ENCODE measurements at regions not wholly inside any gene's neighbourhood (a gene's known extent, or its start where the extent isn't known, plus 50 kb on each side); places are given as distances from the start of the nearest gene placed in this dataset.

GRCh38 chr12:19779395-19780056 is 340.2 kb downstream of the AEBP2 start:
- H3K27ac Mint-ChIP-seq: no peak overlapping the region
- intact Hi-C loops (cut with DNase I, micrococcal nuclease): no loop called here
- H3K9me3 Mint-ChIP-seq: peaks cover 5% of the 10 kb centered on the region
- no peak overlapping the region for H3K4me3 Mint-ChIP-seq
- DNase-seq (no peak), ATAC-seq (ENCODE audit: poor library complexity) (no peak)
- no peaks in the 10 kb centered on the region for H3K27me3 ChIP-seq (ENCODE audit: control insufficient read depth in 1 of 2, insufficient read depth in 2 of 2, low read length in 2 of 2)
- H3K4me1 Mint-ChIP-seq (ENCODE audit: low read depth): no peaks in the 10 kb centered on the region
- H3K9me3 ChIP-seq (ENCODE audit: control insufficient read depth in 1 of 2, insufficient read depth in 1 of 2, low read length in 2 of 2): peaks cover 0 to 26% of the 10 kb centered on the region in 2 experiments
- POLR2A ChIA-PET: no interaction called here
- no peaks in the 10 kb centered on the region for H3K4me1 ChIP-seq (ENCODE audit: insufficient read depth, low read length)
- no peak overlapping the region for H3K27ac ChIP-seq (ENCODE audit: low read depth in 1 of 2, low read length in 2 of 2)
- TF ChIP-seq CTCF (IDR thresholded peaks at IDR 0.05): no peak
- no peaks in the 10 kb centered on the region for H3K36me3 ChIP-seq (ENCODE audit: insufficient read depth, low read length)
- CTCF ChIA-PET: no interaction called here
- H3K4me3 ChIP-seq (ENCODE audit: low read length): no peak overlapping the region
- no peaks in the 10 kb centered on the region for H3K36me3 Mint-ChIP-seq (ENCODE audit: low read depth)
- H3K27me3 Mint-ChIP-seq: no peaks in the 10 kb centered on the region

GRCh38 chr12:19780460-19780859 is 341.2 kb downstream of the AEBP2 start:
- no peak overlapping the region for H3K4me3 ChIP-seq (ENCODE audit: low read length)
- H3K36me3 Mint-ChIP-seq (ENCODE audit: low read depth): no peaks in the 10 kb centered on the region
- no peaks in the 10 kb centered on the region for H3K27me3 ChIP-seq (ENCODE audit: control insufficient read depth in 1 of 2, insufficient read depth in 2 of 2, low read length in 2 of 2)
- no peaks in the 10 kb centered on the region for H3K36me3 ChIP-seq (ENCODE audit: insufficient read depth, low read length)
- H3K9me3 ChIP-seq (ENCODE audit: control insufficient read depth in 1 of 2, insufficient read depth in 1 of 2, low read length in 2 of 2): peaks cover 0 to 21% of the 10 kb centered on the region in 2 experiments
- ATAC-seq (ENCODE audit: poor library complexity) (no peak), DNase-seq (no peak)
- TF ChIP-seq CTCF (IDR thresholded peaks at IDR 0.05): no peak
- intact Hi-C loops (cut with DNase I, micrococcal nuclease): no loop called here
- no peak overlapping the region for H3K27ac Mint-ChIP-seq
- peaks cover 8% of the 10 kb centered on the region for H3K9me3 Mint-ChIP-seq
- no peak overlapping the region for H3K27ac ChIP-seq (ENCODE audit: low read depth in 1 of 2, low read length in 2 of 2)
- CTCF ChIA-PET: no interaction called here
- H3K27me3 Mint-ChIP-seq: no peaks in the 10 kb centered on the region
- no peak overlapping the region for H3K4me3 Mint-ChIP-seq
- POLR2A ChIA-PET: no interaction called here
- H3K4me1 Mint-ChIP-seq (ENCODE audit: low read depth): no peaks in the 10 kb centered on the region
- H3K4me1 ChIP-seq (ENCODE audit: insufficient read depth, low read length): no peaks in the 10 kb centered on the region

- intact Hi-C loops (cut with DNase I, micrococcal nuclease): no loop called here
- H3K4me1 Mint-ChIP-seq (ENCODE audit: low read depth): no peaks in the 10 kb centered on the region
- no peaks in the 10 kb centered on the region for H3K27me3 ChIP-seq (ENCODE audit: control insufficient read depth in 1 of 2, insufficient read depth in 2 of 2, low read length in 2 of 2)
- H3K9me3 ChIP-seq (ENCODE audit: control insufficient read depth in 1 of 2, insufficient read depth in 1 of 2, low read length in 2 of 2): peaks cover 0 to 14% of the 10 kb centered on the region in 2 experiments
- no peak overlapping the region for H3K27ac ChIP-seq (ENCODE audit: low read depth in 1 of 2, low read length in 2 of 2)
- H3K36me3 ChIP-seq (ENCODE audit: insufficient read depth, low read length): no peaks in the 10 kb centered on the region
- H3K4me1 ChIP-seq (ENCODE audit: insufficient read depth, low read length): no peaks in the 10 kb centered on the region
- no peak overlapping the region for H3K4me3 ChIP-seq (ENCODE audit: low read length)
- ChIA-PET CTCF (no interaction called here), POLR2A (no interaction called here)
- TF ChIP-seq CTCF (IDR thresholded peaks at IDR 0.05): no peak
- no peak overlapping the region for H3K27ac Mint-ChIP-seq
- no peak for ATAC-seq (ENCODE audit: poor library complexity)
- no peak for DNase-seq
- peaks cover 14% of the 10 kb centered on the region for H3K9me3 Mint-ChIP-seq
- no peaks in the 10 kb centered on the region for H3K27me3 Mint-ChIP-seq
- H3K36me3 Mint-ChIP-seq (ENCODE audit: low read depth): no peaks in the 10 kb centered on the region
- no peak overlapping the region for H3K4me3 Mint-ChIP-seq
Observed at GRCh38 chr12:19783547-19784444, 344.5 kb downstream of the AEBP2 start.

Data from CD4-positive, alpha-beta T cell (primary cell).